Neural progenitor cell (in vitro differentiated cells): ENCODE measurements at regions not wholly inside any gene's neighbourhood (a gene's known extent, or its start where the extent isn't known, plus 50 kb on each side); places are given as distances from the start of the nearest gene placed in this dataset.
A peak's percentile ranks its signal among the peaks of the same experiment; 100 is the strongest.

Experiments
- DNase-seq: peaks from one replicate; pipeline ENCODE4 v3.0.0-alpha.2; 2016; ENCODE audit warnings: low spot score
- H2AFZ ChIP-seq: fragments of 200-600 bp; sonication (generic); replicated peaks from 2 replicates; pipeline ENCODE4 v1.6.1; 2016; ENCODE audit warnings: antibody characterized with exemption
- H3F3A ChIP-seq: fragments of 200-600 bp; sonication (generic); 2 replicates; pipeline ENCODE4 v1.6.1; 2016; ENCODE audit warnings: antibody characterized with exemption, low read depth
- H3K27ac ChIP-seq: fragments of 200-600 bp; sonication (generic); 2 replicates; pipeline ENCODE4 v1.5.1; 2016; ENCODE audit warnings: mild to moderate bottlenecking
- H3K27me3 ChIP-seq: fragments of 200-600 bp; sonication (generic); 2 replicates; pipeline ENCODE4 v1.6.1; 2016; ENCODE audit warnings: mild to moderate bottlenecking, moderate library complexity
- H3K36me3 ChIP-seq: fragments of 200-600 bp; sonication (generic); 2 replicates; pipeline ENCODE4 v1.5.1; 2016
- H3K4me1 ChIP-seq: fragments of 200-600 bp; sonication (generic); 2 replicates; pipeline ENCODE4 v1.6.1; 2016; ENCODE audit warnings: mixed run types
- H3K4me2 ChIP-seq: fragments of 200-600 bp; sonication (generic); 2 replicates; pipeline ENCODE4 v1.6.1; 2016
- H3K4me3 ChIP-seq: fragments of 200-600 bp; sonication (generic); 2 replicates; pipeline ENCODE4 v1.5.1; 2016
- H3K79me2 ChIP-seq: fragments of 200-600 bp; sonication (generic); 2 replicates; pipeline ENCODE4 v1.6.1; 2016; ENCODE audit warnings: low read depth
- H3K9ac ChIP-seq: fragments of 200-600 bp; sonication (generic); 2 replicates; pipeline ENCODE4 v1.6.1; 2016
- H3K9me3 ChIP-seq: fragments of 200-600 bp; sonication (generic); 2 replicates; pipeline ENCODE4 v1.5.1; 2016; ENCODE audit warnings: low read depth
- H4K20me1 ChIP-seq: fragments of 200-600 bp; sonication (generic); 2 replicates; pipeline ENCODE4 v1.6.1; 2016; ENCODE audit warnings: low read depth
- H3K27ac Mint-ChIP-seq: 3 replicates; pipeline ENCODE4 v1.8.0; 2021; ENCODE audit warnings: mixed read lengths
- H3K27me3 Mint-ChIP-seq: 2 replicates; pipeline ENCODE4 v1.8.0; 2022; ENCODE audit warnings: low read depth, mild to moderate bottlenecking, inconsistent platforms, moderate library complexity, mixed read lengths; ENCODE audit not compliant: insufficient read depth
- H3K36me3 Mint-ChIP-seq: 3 replicates; pipeline ENCODE4 v1.8.0; 2021; ENCODE audit warnings: mixed read lengths
- H3K4me1 Mint-ChIP-seq: 3 replicates; pipeline ENCODE4 v1.8.0; 2021; ENCODE audit warnings: mixed read lengths
- H3K4me3 Mint-ChIP-seq: 3 replicates; pipeline ENCODE4 v1.8.0; 2021; ENCODE audit warnings: mild to moderate bottlenecking, moderate library complexity, mixed read lengths
- H3K9me3 Mint-ChIP-seq: 3 replicates; pipeline ENCODE4 v1.8.0; 2020; ENCODE audit warnings: mixed read lengths
- CTCF ChIP-seq: fragments of 200-600 bp; sonication (generic); IDR thresholded peaks from 2 replicates; pipeline ENCODE4 v1.5.1; 2017; ENCODE audit warnings: antibody characterized with exemption, mild to moderate bottlenecking
- EZH2 ChIP-seq: fragments of 200-600 bp; sonication (generic); IDR thresholded peaks from 2 replicates; pipeline ENCODE4 v1.6.1; 2017; ENCODE audit warnings: antibody characterized with exemption, mild to moderate bottlenecking, moderate library complexity
- EZH2phosphoT487 ChIP-seq: fragments of 200-600 bp; sonication (generic); IDR thresholded peaks from 2 replicates; pipeline ENCODE4 v1.6.1; 2017; ENCODE audit warnings: antibody characterized with exemption

DNA sequence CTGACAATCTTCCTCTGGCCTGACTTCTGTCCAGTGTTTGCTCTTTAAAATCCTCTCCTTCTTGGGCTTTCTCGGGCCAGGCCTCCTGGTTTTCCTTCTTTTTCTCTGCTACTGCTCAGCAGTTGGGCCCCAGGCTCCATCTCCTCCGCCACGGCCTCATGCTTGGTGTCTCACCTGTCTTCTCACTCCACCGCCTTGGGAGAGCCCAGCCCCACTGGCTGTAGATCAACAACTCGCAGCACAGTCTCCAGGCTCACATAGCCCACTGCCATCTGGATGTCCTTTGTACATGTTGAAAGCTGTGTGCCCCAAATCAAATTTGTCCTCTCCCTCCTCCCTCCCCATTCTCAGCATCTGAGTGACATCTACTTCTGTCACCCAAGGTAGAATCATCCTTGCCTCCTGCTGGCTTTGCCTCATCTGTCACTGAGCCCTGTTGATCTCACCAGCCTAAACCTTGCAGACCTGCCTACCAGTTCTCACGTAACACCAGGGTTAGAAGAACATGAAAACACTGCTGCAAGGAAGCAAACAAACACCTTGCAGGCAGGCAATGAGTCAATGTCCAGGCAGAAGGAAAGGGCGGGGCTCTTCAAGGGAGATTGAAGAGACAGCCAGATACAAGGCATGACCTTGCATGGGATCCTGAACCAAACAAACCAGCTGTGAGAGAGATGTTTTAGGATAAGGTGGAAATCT is 103.2 kb upstream of the SMURF2 start:
- Histone ChIP-seq H3K36me3 (no peaks in the 10 kb centered on the region), H2AFZ (no peak overlapping the region), H3K9ac (no peak overlapping the region), H3K4me2 (no peak overlapping the region), H3K27ac (no peak overlapping the region), H3F3A (no peaks in the 10 kb centered on the region), H3K4me1 (peaks cover 6% of the 10 kb centered on the region), H3K27me3 (no peaks in the 10 kb centered on the region), H4K20me1 (no peaks in the 10 kb centered on the region), H3K79me2 (no peaks in the 10 kb centered on the region), H3K4me3 (no peak overlapping the region), H3K9me3 (no peaks in the 10 kb centered on the region)
- Mint-ChIP-seq H3K27me3 (peaks cover 2% of the 10 kb centered on the region), H3K27ac (peak overlapping the region; percentile 80), H3K4me1 (peaks cover 8% of the 10 kb centered on the region), H3K9me3 (no peaks in the 10 kb centered on the region), H3K36me3 (no peaks in the 10 kb centered on the region), H3K4me3 (no peak overlapping the region)
- TF ChIP-seq CTCF (no peak), EZH2 (no peak), EZH2phosphoT487 (no peak)
- DNase-seq, result no peak

DNA sequence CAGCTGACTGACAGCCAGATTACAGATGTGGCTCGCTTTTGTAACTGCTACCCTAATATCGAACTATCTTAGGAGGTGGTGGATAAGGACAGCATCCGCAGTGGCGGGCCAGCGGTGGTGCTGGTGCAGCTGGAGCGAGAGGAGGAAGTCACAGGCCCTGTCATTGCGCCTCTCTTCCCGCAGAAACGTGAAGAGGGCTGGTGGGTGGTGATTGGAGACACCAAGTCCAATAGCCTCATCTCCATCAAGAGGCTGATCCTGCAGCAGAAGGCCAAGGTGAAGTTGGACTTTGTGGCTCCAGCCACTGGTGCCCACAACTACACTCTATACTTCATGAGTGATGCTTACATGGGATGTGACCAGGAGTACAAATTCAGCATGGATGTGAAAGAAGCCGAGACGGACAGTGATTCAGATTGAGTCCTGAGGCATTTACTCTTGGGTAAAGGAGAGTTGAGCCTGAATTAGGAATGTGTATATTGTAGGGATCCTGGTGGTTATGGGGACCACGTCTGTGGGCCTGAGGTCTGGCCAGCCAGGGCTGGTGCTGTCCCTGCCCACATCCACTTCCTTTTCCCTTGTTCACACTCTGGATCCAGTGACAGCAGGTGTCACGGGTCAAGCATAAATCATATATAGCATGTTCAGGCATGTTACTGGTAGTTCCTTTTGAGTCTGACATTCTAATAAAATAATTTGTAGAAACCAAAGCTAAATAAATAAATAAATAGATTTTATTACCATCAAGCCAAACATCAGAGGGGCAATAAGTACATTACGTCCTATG is 89.0 kb upstream of the SMURF2 start:
- H3K9me3 ChIP-seq, result no peaks in the 10 kb centered on the region
- H3K27ac ChIP-seq, result no peak overlapping the region
- H3K79me2 ChIP-seq, result no peaks in the 10 kb centered on the region
- TF ChIP-seq CTCF (no peak), EZH2phosphoT487 (no peak), EZH2 (no peak)
- H3K27me3 ChIP-seq, result no peaks in the 10 kb centered on the region
- H3K27me3 Mint-ChIP-seq, result no peaks in the 10 kb centered on the region
- H3K36me3 ChIP-seq, result no peaks in the 10 kb centered on the region
- H3K9ac ChIP-seq, result no peak overlapping the region
- H3K27ac Mint-ChIP-seq, result no peak overlapping the region
- H3K4me1 Mint-ChIP-seq, result no peaks in the 10 kb centered on the region
- no peak overlapping the region for H2AFZ ChIP-seq
- H3K4me2 ChIP-seq, result no peak overlapping the region
- H3K4me3 Mint-ChIP-seq, result no peak overlapping the region
- H3K4me3 ChIP-seq, result no peak overlapping the region
- H3K9me3 Mint-ChIP-seq, result no peaks in the 10 kb centered on the region
- H3K4me1 ChIP-seq, result no peaks in the 10 kb centered on the region
- no peak for DNase-seq
- no peaks in the 10 kb centered on the region for H3F3A ChIP-seq
- no peaks in the 10 kb centered on the region for H4K20me1 ChIP-seq
- peaks cover 7% of the 10 kb centered on the region for H3K36me3 Mint-ChIP-seq

DNA sequence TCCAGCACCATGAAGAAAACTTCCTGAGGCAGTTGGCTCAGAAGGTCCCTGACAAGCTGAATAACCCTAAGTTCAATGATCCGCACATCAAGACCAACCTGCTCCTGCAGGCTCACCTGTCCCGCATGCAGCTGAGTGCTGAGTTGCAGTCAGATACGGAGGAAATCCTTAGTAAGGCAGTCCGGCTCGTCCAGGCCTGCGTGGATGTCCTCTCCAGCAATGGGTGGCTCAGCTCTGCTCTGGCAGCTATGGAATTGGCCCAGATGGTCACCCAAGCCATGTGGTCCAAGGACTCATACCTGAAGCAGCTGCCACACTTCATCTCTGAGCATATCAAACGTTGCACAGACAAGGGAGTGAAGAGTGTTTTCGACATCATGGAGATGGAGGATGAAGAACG is 88.4 kb upstream of the SMURF2 start:
- Histone ChIP-seq H3K27ac (no peak overlapping the region), H3K4me1 (no peaks in the 10 kb centered on the region), H3F3A (no peaks in the 10 kb centered on the region), H3K79me2 (no peaks in the 10 kb centered on the region), H3K4me3 (no peak overlapping the region), H3K27me3 (no peaks in the 10 kb centered on the region), H3K4me2 (no peak overlapping the region), H3K9me3 (no peaks in the 10 kb centered on the region), H4K20me1 (no peaks in the 10 kb centered on the region), H2AFZ (no peak overlapping the region), H3K9ac (no peak overlapping the region), H3K36me3 (no peaks in the 10 kb centered on the region)
- Mint-ChIP-seq H3K36me3 (peaks cover 7% of the 10 kb centered on the region), H3K27ac (no peak overlapping the region), H3K27me3 (no peaks in the 10 kb centered on the region), H3K4me1 (no peaks in the 10 kb centered on the region), H3K9me3 (no peaks in the 10 kb centered on the region), H3K4me3 (no peak overlapping the region)
- DNase-seq, result no peak
- TF ChIP-seq CTCF (no peak), EZH2 (no peak), EZH2phosphoT487 (no peak)
